Mesodermal cell (in vitro differentiated cells): ENCODE measurements at regions not wholly inside any gene's neighbourhood (a gene's known extent, or its start where the extent isn't known, plus 50 kb on each side); places are given as distances from the start of the nearest gene placed in this dataset.

Experiments
- H3K27ac ChIP-seq: 2 replicates; pipeline ENCODE4 v1.7.0; 2013; ENCODE audit warnings: mild to moderate bottlenecking, low read depth, low read length, moderate library complexity; ENCODE audit not compliant: severe bottlenecking
- H3K36me3 ChIP-seq: 2 replicates; pipeline ENCODE4 v1.7.1; 2013; ENCODE audit warnings: mild to moderate bottlenecking, low read length, moderate library complexity; ENCODE audit not compliant: control insufficient read depth, insufficient read depth
- H3K4me1 ChIP-seq: one replicate; pipeline ENCODE4 v1.7.1; 2013; ENCODE audit warnings: mild to moderate bottlenecking, low read length; ENCODE audit not compliant: insufficient read depth, control insufficient read depth, poor library complexity, severe bottlenecking
- H3K4me3 ChIP-seq: 2 replicates; pipeline ENCODE4 v1.7.0; 2013; ENCODE audit warnings: low read length, control low read depth, mild to moderate bottlenecking; ENCODE audit not compliant: insufficient read depth, poor library complexity, severe bottlenecking; ENCODE audit errors: extremely low read depth
- H3K9me3 ChIP-seq: 2 replicates; pipeline ENCODE4 v1.7.1; 2013; ENCODE audit warnings: mild to moderate bottlenecking, low read length, moderate library complexity; ENCODE audit not compliant: control insufficient read depth
- WGBS, 2 experiments: methylation state at CpG; one replicate each; pipeline ENCODE4 v1.1.5; 2013; ENCODE audit warnings: missing lambda C conversion rate in 2 of 2; ENCODE audit not compliant: insufficient coverage in 2 of 2; 5-methylcytosine and 5-hydroxymethylcytosine counted together

GRCh38 chr5:44626846-44627245 is 181.9 kb upstream of the MRPS30 start:
- H3K27ac ChIP-seq = no peak overlapping the region
- no peaks in the 10 kb centered on the region for H3K36me3 ChIP-seq
- H3K9me3 ChIP-seq = no peaks in the 10 kb centered on the region
- H3K4me1 ChIP-seq = no peaks in the 10 kb centered on the region
- H3K4me3 ChIP-seq = no peak overlapping the region

GRCh38 chr5:44622331-44622730 is 186.4 kb upstream of the MRPS30 start:
- H3K4me3 ChIP-seq = no peak overlapping the region
- H3K36me3 ChIP-seq = no peaks in the 10 kb centered on the region
- no peak overlapping the region for H3K27ac ChIP-seq
- H3K4me1 ChIP-seq = no peaks in the 10 kb centered on the region
- WGBS, 2 experiments = 80% methylated on average over 1 to 3 of the region's 4 CpGs
- no peaks in the 10 kb centered on the region for H3K9me3 ChIP-seq

GRCh38 chr5:44619875-44620610 is 188.7 kb upstream of the MRPS30 start:
- H3K9me3 ChIP-seq = no peaks in the 10 kb centered on the region
- WGBS, 2 experiments = no CpG with 5 or more reads among the region's 3 CpGs
- H3K36me3 ChIP-seq = no peaks in the 10 kb centered on the region
- H3K4me3 ChIP-seq = no peak overlapping the region
- H3K27ac ChIP-seq = no peak overlapping the region
- H3K4me1 ChIP-seq = no peaks in the 10 kb centered on the region

GRCh38 chr5:44614845-44615244 is 193.9 kb upstream of the MRPS30 start:
- Histone ChIP-seq H3K36me3 (no peaks in the 10 kb centered on the region), H3K4me3 (no peak overlapping the region), H3K9me3 (no peaks in the 10 kb centered on the region), H3K4me1 (no peaks in the 10 kb centered on the region), H3K27ac (no peak overlapping the region)
- WGBS, 2 experiments = no CpG with 5 or more reads among the region's 2 CpGs

GRCh38 chr5:44613936-44614335 is 194.8 kb upstream of the MRPS30 start:
- H3K9me3 ChIP-seq = no peaks in the 10 kb centered on the region
- no peaks in the 10 kb centered on the region for H3K4me1 ChIP-seq
- no peak overlapping the region for H3K4me3 ChIP-seq
- 100% methylated on average over 1 of the region's 1 CpG for WGBS, 2 experiments
- no peaks in the 10 kb centered on the region for H3K36me3 ChIP-seq
- no peak overlapping the region for H3K27ac ChIP-seq

GRCh38 chr5:44605926-44606325 is 202.8 kb upstream of the MRPS30 start:
- no peaks in the 10 kb centered on the region for H3K9me3 ChIP-seq
- WGBS, 2 experiments = 94 to 100% methylated on average over 2 to 5 of the region's 5 CpGs
- H3K4me3 ChIP-seq = no peak overlapping the region
- no peak overlapping the region for H3K27ac ChIP-seq
- no peaks in the 10 kb centered on the region for H3K36me3 ChIP-seq
- H3K4me1 ChIP-seq = no peaks in the 10 kb centered on the region

GRCh38 chr5:44603496-44604272 is 205.1 kb upstream of the MRPS30 start:
- H3K9me3 ChIP-seq = no peaks in the 10 kb centered on the region
- H3K27ac ChIP-seq = no peak overlapping the region
- no peak overlapping the region for H3K4me3 ChIP-seq
- 78 to 80% methylated on average over 4 to 7 of the region's 8 CpGs for WGBS, 2 experiments
- H3K36me3 ChIP-seq = no peaks in the 10 kb centered on the region
- no peaks in the 10 kb centered on the region for H3K4me1 ChIP-seq

- whole genome bisulfite sequencing, 2 experiments = 79 to 90% methylated on average over 3 of the region's 6 CpGs
Measured at GRCh38 chr5:44574678-44575077, 185.5 kb upstream of the FGF10 start.

GRCh38 chr5:44568519-44568918 is 179.3 kb upstream of the FGF10 start:
- Histone ChIP-seq H3K4me3 (no peak overlapping the region), H3K27ac (no peak overlapping the region), H3K36me3 (no peaks in the 10 kb centered on the region), H3K9me3 (no peaks in the 10 kb centered on the region), H3K4me1 (peaks cover 4% of the 10 kb centered on the region)
- WGBS, 2 experiments = 86% methylated on average over 1 of the region's 1 CpG; no CpG with 5 or more reads in 1 of the 2 experiments

More at GRCh38 chr5:44574678-44575077, 185.5 kb upstream of the FGF10 start:
- Histone ChIP-seq H3K9me3 (no peaks in the 10 kb centered on the region), H3K4me3 (no peak overlapping the region), H3K36me3 (no peaks in the 10 kb centered on the region), H3K27ac (no peak overlapping the region), H3K4me1 (no peaks in the 10 kb centered on the region)

GRCh38 chr5:44565902-44566301 is 176.7 kb upstream of the FGF10 start:
- peaks cover 4% of the 10 kb centered on the region for H3K4me1 ChIP-seq
- H3K4me3 ChIP-seq = no peak overlapping the region
- H3K27ac ChIP-seq = peak overlapping the region; percentile 86
- 81 to 94% methylated on average over 2 of the region's 2 CpGs for WGBS, 2 experiments
- H3K9me3 ChIP-seq = no peaks in the 10 kb centered on the region
- no peaks in the 10 kb centered on the region for H3K36me3 ChIP-seq

- Histone ChIP-seq H3K4me3 (no peak overlapping the region), H3K27ac (peak overlapping the region; percentile 86), H3K9me3 (no peaks in the 10 kb centered on the region), H3K4me1 (peaks cover 4% of the 10 kb centered on the region), H3K36me3 (no peaks in the 10 kb centered on the region)
- no CpG with 5 or more reads among the region's 1 CpG for WGBS, 2 experiments
Measured at GRCh38 chr5:44565360-44565759, 176.1 kb upstream of the FGF10 start.
